ENCODE measurements at regions not wholly inside any gene's neighbourhood (a gene's known extent, or its start where the extent isn't known, plus 50 kb on each side); places are given as distances from the start of the nearest gene placed in this dataset.

DNA sequence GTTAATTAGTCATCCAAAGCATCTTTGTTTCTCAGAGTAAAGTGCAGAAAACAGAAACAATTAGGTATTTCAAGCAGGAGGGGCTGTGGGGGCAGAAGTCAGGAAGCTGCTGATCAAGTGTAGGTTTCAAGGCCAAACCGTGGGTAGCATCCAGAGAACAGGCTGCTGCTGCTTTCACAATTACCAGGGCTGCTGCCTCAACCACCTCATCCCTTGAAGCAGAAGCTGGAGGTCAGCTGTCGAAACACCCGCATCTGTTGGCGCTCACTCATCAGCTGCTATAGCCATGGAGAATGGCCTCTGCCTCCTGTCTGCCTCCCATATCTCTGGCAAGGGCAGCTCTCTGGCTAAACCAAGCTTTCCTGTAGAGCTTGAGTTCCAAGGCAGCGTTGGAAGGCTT lies 122.9 kb upstream of the OSMR start:
- TF ChIP-seq, protein P1, sequence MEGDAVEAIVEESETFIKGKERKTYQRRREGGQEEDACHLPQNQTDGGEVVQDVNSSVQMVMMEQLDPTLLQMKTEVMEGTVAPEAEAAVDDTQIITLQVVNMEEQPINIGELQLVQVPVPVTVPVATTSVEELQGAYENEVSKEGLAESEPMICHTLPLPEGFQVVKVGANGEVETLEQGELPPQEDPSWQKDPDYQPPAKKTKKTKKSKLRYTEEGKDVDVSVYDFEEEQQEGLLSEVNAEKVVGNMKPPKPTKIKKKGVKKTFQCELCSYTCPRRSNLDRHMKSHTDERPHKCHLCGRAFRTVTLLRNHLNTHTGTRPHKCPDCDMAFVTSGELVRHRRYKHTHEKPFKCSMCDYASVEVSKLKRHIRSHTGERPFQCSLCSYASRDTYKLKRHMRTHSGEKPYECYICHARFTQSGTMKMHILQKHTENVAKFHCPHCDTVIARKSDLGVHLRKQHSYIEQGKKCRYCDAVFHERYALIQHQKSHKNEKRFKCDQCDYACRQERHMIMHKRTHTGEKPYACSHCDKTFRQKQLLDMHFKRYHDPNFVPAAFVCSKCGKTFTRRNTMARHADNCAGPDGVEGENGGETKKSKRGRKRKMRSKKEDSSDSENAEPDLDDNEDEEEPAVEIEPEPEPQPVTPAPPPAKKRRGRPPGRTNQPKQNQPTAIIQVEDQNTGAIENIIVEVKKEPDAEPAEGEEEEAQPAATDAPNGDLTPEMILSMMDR (IDR thresholded peaks at IDR 0.05): no peak
- no peak for TF ChIP-seq POLR2AphosphoS5 (IDR thresholded peaks at IDR 0.05)
- TF ChIP-seq EP300 (IDR thresholded peaks at IDR 0.05): no peak
- TF ChIP-seq POLR2A (IDR thresholded peaks at IDR 0.05): no peak
